Sigmoid colon (tissue), 3 donors: ENCODE measurements at regions not wholly inside any gene's neighbourhood (a gene's known extent, or its start where the extent isn't known, plus 50 kb on each side); places are given as distances from the start of the nearest gene placed in this dataset.

Experiments
- CTCF ChIP-seq, 4 experiments: fragments of 450-650 bp in 3 of 4; fragments of 200-600 bp in 1 of 4; IDR thresholded peaks; one replicate each; pipeline ENCODE4 v1.5.1; 2016 to 2019; ENCODE audit warnings: antibody characterized with exemption in 4 of 4, mild to moderate bottlenecking in 3 of 4, moderate library complexity in 2 of 4
- POLR2A ChIP-seq, 2 donors: fragments of 450-650 bp; IDR thresholded peaks; one replicate each; pipeline ENCODE4 v1.6.1; 2016; ENCODE audit warnings: antibody characterized with exemption in 2 of 2, mild to moderate bottlenecking in 2 of 2, moderate library complexity in 2 of 2

- no peak for TF ChIP-seq CTCF (IDR thresholded peaks at IDR 0.05)
- TF ChIP-seq POLR2A (IDR thresholded peaks at IDR 0.05), result no peak
Observed at GRCh38 chr14:45364565-45365156, 111.7 kb upstream of the MIS18BP1 start.
